IPS DF 19.7 (cell line): ENCODE measurements at regions not wholly inside any gene's neighbourhood (a gene's known extent, or its start where the extent isn't known, plus 50 kb on each side); places are given as distances from the start of the nearest gene placed in this dataset.
"Not testable (repeated sequence)": the region's sequence is repeated elsewhere in the genome, so short reads cannot be mapped to it uniquely, and the experiment has no call there.

Experiments used
- DNase-seq: peaks from one replicate; pipeline ENCODE4 v3.0.0-alpha.2; 2013; ENCODE audit warnings: low read depth, low spot score

DNA sequence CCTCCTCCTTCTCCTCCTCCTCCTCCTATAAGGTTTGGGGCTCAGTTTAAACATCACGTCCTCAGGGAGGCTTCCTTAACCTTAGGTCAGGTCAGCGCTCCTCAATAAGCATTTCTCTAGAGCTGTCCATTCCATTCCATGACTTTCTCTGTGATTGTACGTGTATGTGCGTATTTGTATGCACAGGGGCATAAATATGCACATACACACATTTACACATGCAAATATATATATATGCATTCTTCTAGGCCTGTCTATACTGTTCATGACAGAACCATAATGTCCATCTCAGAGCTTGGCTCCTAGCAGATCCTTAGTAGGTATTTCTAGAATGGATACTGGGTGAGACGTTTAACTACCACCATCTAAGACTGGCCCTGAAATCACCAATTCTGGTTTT lies 258.6 kb downstream of the STIM2 start:
- no peak for DNase-seq

DNA sequence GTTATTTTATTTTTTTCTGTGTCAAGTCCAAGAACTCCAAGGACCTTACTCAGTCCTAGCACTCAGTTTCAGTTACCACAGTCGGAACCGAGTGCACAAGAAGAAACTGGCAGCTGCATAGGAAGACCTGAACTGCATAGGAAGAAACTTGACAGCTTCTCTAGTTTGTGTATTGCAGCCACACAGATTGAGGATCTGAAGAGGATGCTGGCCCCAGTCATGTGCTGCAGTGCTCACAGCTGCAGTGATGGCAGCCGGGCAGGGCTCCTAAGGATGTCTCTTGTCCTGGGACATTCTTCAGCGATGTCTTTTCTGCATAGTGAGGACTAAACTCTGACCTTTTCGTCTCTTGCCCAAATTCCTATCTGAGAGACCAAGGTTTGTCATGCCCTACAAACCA lies 261.2 kb downstream of the STIM2 start:
- no peak for DNase-seq

DNA sequence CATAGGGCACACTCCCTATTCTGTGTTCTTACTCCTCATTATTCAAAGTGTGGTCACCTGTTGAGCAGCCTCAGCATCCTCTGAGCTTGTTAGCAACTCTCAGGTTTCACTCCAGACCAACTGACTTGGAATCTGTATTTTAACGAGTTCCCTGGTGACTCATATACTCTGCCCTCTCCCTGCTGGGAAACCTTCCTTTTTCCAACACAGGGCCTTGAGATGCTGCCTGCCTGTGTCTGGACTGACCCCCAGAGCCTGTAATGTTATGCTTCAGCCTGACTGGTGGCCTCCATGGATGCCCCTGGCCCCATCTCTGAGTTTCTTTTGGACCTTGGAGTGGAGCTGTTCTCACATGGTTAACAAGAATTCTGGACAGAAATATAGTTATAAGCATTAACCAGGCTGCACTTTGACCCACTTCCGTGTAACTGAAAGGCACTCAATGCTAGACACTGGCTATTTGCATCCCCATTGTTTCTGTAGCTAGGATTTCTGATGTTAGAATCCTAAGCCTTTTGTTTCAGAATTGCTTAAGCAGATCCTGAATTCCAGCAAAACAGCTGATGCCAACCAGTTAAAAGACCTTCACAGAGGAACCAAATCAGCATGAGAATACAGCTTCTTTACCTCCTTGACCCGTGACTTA lies 262.6 kb downstream of the STIM2 start:
- DNase-seq: peak; percentile 99

DNA sequence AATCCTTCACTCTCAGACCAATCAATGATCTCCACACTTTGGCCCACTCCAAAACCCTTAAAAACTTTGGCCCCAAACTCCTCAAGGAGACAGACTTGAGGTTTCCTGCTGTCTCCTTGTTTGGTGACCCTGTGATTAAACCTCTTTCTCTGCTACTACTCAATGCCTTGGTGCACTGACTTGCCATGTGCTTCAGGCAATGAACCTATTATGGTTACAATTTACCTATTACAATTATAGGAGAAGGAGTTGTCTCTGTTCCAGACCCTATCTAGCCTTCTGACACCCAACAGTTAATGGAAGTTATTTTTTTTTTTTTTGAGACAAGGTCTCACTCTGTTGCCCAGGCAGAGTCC lies 263.1 kb downstream of the STIM2 start:
- DNase-seq: no peak

DNA sequence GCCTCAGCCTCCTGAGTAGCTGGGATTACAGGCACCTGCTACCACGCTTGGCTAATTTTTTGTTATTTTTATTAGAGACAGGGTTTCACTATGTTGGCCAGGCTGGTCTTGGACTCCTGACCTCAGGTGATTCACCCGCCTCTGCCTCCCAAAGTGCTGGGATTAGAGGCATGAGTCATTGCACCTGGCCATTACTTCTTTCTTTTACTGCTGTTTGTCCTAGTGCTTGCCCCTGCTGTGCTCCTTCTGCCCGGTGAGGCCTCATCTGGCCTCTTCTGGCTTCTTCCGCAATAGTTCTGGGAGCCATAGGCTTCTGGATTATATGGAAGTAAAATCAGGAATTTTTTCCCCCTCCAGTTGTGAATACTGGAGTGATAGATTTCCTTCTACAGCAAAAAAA lies 266.3 kb downstream of the STIM2 start:
- not testable (repeated sequence) for DNase-seq

DNA sequence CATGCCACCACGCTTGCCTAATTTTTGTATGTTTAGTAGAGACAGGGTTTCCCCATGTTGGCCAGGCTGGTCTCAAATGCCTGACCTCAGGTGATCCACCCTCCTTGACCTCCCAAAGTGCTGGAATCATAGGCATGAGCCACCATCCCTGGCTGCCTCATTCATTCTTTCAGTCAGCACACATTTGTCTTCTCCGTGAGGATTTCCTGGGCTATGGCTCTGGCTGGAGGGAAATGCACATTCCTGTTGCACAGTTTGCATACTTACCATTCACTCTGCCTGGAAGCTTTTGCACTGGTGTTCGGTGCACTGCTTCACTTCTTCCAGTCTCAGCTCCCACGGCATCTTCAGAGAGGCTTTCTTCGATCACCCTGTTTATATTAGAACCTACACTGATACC lies 267.8 kb downstream of the STIM2 start:
- no peak for DNase-seq

DNA sequence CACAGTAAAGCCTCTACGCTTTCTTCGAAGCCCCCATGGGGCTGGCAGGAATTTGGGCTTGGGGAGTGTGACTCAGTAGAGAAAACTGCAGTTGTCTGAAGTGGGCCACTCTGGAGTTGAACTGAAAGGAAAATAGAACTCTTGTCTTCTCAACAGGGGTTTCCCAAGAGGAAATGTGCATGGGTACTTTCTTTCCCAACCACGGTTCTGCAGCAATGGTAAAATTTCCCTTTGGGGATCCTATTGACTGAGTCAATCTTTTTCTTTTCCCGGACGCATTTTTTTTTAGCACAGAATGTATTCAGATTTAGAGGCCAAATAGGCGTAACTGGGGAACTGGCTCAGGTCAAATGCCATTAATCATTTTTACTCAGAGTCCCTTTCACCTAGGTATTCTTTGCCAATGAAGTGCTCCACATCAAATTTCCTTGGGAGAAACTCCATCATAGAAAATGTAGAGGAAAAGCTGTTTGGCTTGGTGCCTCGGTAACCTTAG lies 269.3 kb downstream of the STIM2 start:
- DNase-seq: no peak

DNA sequence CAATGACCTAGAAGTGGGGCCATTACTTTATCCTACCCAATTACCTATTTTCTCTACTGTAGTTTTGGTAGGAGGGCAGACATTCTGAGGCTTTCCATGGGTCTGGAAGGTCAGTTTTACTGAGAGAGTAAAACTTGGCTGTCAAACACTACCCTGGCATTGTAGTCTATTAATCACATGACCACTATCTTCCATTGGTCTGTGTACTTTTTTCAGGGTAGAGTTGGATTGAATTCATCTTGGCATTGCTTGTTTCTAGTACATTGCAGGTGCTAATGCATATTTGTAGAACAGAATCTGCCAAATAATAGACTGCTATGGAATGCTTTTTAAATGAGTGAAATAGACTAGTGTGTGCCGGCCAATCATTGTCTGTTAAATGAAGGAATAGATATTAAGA lies 271.9 kb downstream of the STIM2 start:
- DNase-seq: no peak

DNA sequence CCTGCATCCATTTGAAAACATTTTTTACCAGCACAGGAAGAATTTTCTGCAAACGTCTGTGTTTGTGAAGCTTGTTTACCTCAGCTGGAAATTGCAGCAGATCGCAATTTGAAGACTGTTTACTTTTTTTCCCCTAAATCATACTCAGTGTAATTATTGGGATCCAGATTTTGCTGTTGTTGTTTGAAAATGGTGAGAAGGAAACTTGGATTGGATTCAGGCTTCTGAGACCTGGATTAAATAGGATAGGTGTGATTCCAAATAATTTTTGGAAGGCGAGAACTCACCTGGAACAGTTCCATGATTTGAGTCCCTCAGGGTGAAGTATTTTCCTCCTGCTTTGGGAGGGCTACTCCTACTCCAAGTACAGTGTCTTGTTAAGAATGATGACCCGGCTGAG lies 279.8 kb downstream of the STIM2 start:
- DNase-seq: no peak

DNA sequence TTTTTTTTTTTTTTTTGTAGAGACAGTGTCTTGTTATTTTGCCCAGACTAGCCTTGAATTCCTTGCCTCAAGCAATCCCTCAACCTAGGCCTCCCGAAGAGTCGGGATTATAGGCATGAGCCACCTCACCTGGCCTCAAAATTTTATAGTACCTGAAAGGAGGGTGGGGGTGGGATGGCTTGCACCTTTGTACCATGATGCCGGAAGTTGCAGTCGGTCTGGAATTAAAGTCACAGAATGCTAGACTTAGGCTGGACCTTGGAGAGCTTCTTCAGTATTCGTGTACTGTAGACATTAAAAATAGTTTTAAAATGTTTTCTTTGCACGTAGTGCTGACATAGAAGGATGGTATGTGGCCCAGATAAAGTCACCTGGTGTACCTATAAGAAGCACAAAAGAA lies 280.9 kb downstream of the STIM2 start:
- DNase-seq: no peak

DNA sequence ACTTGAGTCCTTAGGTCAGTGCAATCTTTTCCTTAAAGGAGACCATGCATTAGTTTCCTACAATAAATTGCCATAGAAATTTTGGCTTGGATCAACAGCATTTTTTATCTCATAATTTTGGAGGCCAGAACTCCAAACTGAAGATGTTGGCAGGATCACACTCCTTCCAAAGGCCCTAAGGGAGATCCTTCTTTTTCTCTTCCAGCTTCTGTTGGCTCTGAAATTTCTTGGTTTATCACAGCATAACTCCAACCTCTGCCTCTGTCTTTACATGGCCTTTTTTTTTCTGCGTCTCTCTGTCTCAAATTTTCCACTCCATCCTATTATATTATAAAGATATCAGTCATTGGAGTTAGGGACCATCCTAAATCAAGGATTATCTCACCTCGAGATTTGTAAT lies 282.2 kb downstream of the STIM2 start:
- DNase-seq: no peak

DNA sequence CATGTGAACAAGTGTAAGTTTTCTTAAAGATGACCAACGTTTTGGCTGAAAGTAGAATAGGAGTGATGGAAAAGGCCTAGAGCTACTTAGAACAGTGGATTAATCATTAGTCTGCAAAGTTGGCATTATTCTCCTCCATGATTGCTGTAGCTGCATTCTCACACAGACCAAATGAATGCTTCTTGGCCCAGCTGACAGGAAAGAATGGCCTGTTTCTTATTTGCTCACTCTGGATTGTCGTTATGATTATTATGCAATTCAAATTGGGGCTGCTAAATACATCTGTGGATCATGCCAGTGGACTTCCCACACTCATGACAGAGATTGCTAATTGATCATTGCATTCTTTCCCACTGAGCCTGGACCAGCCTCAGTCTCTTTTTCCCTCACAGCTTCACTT lies 285.0 kb downstream of the STIM2 start:
- no peak for DNase-seq

DNA sequence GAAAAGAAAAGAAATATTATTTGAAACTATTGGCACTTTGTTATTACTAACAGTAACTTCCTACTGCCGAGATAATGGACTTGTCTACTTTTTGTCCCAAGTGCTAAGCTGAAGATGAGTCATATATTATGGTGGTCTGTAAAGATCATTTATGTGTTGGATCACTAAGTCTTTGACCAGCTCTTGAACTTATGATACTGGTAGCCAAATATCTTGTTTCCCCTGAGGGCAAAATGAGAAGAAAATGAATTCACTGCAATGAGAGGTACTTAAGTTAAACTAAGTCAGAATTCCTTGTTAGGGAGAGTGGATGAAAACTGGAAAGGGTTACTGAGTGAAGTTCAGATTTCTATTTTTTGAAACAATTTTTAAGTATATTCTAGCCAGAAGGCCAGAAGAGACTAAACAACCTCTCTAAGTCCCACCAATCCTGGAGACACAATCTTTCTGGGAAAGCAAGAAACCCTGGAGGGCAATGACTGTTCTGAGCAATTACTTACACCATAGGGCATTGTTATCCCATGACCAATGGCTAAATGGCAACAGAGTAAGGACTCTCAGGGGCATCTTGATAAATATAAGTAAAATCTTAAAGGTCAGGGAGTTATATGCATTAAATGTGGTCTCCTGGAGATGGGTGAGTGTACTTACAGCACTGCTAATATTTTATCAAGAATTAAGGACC lies 287.7 kb downstream of the STIM2 start:
- DNase-seq: no peak

DNA sequence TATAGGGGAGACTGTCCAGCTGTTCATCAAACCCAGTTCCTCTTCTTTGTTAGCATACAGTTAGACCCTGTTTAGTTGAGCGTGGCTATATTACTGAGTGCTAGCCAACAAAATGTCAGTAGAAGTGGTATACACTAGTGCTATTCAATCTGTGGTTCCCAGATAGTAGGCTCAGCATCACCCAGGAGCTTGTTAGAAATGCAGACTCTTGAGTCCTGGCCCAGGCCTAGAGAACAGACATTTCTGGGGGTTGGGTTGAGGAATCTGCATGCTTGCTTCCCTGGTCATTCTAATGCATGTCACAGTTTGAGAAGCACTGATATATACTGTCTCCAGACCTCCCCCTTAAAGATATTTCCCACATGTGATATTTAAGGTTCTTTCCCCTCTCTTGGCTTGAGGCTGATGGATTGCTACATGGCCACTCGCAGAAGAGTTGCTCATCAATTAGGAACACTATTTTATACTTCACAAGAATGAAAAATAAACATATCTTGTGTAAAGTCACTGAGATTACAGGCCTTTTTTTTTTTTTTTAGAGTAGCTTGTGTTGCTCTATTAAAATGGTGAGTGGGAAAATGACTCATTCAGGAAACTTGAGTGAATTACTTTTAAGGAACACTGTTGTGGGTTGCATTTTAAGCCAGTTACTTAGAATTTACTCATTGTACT lies 289.0 kb downstream of the STIM2 start:
- no peak for DNase-seq

DNA sequence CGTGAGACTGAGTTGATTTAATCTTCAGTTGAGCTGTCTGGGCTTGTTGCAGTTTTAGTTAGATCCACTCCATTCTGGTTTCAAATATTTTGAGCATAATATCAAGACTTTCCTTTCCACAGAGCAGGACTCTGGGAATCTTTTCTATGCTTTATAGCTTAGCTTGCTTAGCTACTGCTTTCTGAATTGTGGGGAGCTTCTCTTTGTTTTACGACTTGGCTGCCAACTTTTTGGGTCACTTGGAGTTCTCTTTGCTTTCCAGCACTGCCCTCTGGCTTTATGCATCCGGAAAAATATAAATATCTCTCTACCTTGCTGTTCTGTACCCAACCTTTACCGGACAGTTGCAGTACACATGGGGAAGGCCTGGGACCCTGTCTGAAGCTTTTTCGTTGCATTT lies 292.1 kb downstream of the STIM2 start:
- DNase-seq: no peak

DNA sequence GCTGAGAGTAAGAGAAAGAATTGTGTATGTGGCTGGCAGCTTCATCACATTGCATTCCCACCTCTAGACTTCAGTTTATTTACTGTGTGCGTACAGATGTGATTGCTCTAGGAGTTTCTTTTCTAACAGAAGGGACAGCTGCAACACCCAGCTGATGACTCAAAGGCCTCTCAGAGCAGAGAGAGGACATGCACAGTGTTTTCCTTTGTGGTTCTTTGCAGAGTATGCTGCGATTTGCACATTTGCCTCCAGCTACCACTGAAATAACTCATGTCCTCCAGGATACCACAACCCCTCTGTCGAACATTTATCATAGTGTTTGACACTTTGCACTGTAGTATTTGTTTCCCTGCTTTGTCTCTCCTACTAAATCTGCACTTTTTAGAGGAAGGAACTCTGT lies 294.1 kb downstream of the STIM2 start:
- no peak for DNase-seq

DNA sequence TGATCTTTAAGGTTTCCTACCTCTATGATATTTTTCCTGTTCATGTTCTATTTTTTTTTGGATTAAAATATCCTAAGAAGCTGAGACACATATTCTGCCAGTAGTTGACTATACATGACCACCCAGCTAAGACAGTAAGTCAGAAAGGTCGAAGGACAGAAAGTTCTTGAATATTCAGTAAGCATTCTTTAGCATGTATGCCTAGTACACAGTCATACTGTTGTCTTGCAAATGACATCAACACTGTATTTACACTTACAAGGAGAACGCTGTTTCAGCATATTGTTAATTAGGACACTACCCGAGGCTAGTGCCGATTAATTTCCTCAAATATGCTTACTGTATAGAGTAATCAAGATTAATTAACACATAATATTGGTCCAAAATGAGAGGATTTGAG lies 300.6 kb downstream of the STIM2 start:
- no peak for DNase-seq

DNA sequence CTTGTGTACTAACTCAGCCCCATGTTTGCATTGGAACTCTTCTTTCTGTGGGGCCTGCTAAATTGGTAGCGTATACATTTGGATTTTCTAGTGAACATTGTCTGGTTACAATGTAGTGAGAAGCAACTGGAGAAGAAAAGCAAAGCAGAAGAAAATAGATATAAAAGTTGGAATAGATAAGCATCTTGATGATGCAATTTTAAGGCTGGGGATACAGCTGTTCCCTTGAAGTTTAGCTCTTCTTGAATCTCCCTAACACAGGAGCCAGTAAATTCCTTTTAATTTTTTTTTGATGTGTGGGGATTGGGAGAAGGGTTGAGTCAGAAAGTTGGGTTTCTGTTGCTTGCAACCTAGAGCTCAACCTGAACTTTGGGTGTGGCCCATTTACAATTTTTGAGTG lies 308.1 kb downstream of the STIM2 start:
- no peak for DNase-seq

DNA sequence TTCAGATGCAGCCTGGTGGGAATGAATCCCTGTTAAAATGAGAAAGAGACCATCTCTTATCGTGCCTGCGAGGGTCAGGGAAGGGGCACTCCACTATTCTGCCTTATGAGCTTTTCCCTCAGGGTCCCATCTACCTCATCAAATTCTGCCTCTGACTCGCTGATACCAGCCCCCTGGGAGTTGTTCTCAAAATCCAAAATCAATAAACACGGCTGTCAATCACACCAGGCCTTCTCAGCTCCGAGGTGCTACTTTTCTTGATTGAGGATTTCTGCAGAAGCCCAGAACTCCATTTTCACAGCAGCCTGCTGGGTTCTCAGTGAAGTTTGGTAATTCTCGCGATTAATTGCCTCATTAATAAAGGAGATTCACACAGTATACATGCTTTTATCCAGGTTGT lies 312.6 kb downstream of the STIM2 start:
- no peak for DNase-seq

DNA sequence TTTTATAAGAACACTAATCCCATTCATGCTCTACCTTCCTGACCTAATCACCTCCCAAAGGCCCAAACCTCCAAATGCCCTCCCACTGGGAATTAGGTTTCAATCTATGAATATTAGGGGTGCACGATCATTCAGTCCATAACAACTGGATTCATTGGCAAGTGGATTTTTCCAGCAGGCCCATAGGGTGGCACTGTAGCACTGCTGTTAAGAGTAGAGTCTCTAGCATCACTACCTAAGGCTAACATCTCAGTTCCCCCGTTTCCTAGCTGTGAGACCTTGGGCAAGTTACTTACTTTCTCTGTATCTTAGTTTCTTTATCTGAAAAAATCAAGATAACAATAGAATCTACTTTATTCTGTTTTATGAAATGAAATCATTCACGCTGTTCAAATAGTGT lies 315.8 kb downstream of the STIM2 start:
- peak; percentile 28 for DNase-seq

DNA sequence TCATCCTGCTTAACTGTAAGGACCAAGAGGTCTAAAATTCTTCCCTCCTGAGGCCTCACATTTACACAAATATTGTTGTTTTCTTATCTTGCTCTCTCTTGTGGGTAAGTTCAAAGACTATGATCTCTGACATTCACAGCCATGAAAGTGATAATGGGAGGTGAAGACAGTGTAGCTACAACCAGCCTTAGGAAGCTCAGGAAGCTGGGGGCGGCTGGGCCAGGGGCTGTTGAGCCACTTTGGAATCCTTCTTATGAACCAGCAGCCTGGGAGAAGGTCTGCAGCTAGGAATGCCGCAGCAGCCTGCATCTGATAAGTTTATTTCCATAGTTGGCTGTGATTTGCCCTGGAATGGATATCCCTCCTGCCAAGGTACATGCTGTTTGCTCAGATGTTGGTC lies 316.2 kb downstream of the STIM2 start:
- no peak for DNase-seq

DNA sequence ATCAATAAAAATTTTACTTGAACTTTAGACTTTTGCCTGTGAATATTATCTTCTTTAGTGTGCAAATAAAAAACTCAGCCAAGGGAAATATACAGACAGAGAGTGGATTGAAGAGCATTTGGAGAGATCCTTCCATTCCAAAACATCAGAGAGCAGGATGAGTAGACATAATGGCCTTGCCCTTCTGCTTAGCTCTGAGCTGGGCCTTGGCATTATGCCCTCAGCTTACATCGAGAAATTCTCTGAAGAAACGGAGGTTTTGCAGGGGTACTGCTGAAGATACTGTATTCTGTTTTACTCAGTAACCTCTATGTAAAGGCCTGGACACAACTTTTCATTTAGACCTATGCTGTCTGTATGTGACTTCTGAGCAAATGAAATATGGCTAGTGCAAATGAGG lies 317.4 kb downstream of the STIM2 start:
- DNase-seq: no peak

DNA sequence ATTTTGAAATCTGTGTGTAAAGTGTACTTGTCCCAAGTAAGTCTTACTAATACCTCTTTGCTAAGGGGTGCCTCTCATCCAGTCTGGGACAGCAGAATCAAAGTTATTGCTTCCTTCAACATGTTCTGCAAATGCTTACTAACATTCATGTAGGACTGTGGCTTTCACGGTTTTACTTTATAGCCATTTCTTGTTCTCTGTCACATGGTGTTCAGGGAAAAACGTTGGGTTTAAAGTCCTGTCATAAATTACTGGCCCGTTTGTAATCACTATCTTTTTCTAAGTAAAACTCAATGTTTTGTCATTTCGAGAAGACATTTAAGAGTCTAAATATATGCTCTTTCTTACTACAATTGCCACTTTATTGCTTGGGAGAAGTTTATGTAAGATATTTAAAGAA lies 321.1 kb downstream of the STIM2 start:
- no peak for DNase-seq
